ENCODE measurements at regions not wholly inside any gene's neighbourhood (a gene's known extent, or its start where the extent isn't known, plus 50 kb on each side); places are given as distances from the start of the nearest gene placed in this dataset.

DNA sequence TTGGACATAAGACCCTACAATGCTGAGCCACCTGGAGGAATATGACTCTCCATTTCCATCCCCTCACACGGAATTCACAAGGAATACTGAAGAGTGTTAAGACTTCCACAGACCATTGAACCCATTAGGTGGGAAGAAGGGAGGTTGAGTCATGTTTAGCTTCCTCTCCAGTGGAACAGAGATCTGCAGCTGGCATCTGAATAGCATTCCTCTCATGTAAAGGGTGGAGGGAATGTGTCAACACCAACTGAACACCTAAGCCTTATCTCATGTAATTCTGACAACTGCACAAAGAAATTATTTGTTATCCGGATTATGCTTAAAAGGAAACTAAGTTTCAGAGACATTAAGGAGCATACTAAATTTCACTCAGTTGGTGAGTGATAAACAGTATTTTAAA, 705.9 kb downstream of the MAFB start (continued):
- TF ChIP-seq, protein P1, sequence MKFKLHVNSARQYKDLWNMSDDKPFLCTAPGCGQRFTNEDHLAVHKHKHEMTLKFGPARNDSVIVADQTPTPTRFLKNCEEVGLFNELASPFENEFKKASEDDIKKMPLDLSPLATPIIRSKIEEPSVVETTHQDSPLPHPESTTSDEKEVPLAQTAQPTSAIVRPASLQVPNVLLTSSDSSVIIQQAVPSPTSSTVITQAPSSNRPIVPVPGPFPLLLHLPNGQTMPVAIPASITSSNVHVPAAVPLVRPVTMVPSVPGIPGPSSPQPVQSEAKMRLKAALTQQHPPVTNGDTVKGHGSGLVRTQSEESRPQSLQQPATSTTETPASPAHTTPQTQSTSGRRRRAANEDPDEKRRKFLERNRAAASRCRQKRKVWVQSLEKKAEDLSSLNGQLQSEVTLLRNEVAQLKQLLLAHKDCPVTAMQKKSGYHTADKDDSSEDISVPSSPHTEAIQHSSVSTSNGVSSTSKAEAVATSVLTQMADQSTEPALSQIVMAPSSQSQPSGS (IDR thresholded peaks at IDR 0.05; ENCODE audit: low read length) = no peak
- TF ChIP-seq GABPA (IDR thresholded peaks at IDR 0.05; ENCODE audit: borderline replicate concordance, insufficient read depth, low read length) (no peak), CHD2 (IDR thresholded peaks at IDR 0.05; ENCODE audit: low read length) (no peak), EZH2 (IDR thresholded peaks at IDR 0.05; ENCODE audit: low read depth, low read length, severe bottlenecking) (no peak), CBX5 (IDR thresholded peaks at IDR 0.05; ENCODE audit: low read depth, low read length) (no peak), POLR2A (IDR thresholded peaks at IDR 0.05; ENCODE audit: control extremely low read depth in 1 of 2, low read depth in 2 of 2, low read length in 2 of 2) (no peak), TBP (IDR thresholded peaks at IDR 0.05; ENCODE audit: low read depth, low read length) (no peak), PHF8 (conservative IDR thresholded peaks at IDR 0.05; ENCODE audit: low read depth, low read length) (no peak)
- TF ChIP-seq, protein P2, sequence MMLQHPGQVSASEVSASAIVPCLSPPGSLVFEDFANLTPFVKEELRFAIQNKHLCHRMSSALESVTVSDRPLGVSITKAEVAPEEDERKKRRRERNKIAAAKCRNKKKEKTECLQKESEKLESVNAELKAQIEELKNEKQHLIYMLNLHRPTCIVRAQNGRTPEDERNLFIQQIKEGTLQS (IDR thresholded peaks at IDR 0.05; ENCODE audit: insufficient read depth, low read depth, low read length) = no peak
- TF ChIP-seq, protein P3, sequence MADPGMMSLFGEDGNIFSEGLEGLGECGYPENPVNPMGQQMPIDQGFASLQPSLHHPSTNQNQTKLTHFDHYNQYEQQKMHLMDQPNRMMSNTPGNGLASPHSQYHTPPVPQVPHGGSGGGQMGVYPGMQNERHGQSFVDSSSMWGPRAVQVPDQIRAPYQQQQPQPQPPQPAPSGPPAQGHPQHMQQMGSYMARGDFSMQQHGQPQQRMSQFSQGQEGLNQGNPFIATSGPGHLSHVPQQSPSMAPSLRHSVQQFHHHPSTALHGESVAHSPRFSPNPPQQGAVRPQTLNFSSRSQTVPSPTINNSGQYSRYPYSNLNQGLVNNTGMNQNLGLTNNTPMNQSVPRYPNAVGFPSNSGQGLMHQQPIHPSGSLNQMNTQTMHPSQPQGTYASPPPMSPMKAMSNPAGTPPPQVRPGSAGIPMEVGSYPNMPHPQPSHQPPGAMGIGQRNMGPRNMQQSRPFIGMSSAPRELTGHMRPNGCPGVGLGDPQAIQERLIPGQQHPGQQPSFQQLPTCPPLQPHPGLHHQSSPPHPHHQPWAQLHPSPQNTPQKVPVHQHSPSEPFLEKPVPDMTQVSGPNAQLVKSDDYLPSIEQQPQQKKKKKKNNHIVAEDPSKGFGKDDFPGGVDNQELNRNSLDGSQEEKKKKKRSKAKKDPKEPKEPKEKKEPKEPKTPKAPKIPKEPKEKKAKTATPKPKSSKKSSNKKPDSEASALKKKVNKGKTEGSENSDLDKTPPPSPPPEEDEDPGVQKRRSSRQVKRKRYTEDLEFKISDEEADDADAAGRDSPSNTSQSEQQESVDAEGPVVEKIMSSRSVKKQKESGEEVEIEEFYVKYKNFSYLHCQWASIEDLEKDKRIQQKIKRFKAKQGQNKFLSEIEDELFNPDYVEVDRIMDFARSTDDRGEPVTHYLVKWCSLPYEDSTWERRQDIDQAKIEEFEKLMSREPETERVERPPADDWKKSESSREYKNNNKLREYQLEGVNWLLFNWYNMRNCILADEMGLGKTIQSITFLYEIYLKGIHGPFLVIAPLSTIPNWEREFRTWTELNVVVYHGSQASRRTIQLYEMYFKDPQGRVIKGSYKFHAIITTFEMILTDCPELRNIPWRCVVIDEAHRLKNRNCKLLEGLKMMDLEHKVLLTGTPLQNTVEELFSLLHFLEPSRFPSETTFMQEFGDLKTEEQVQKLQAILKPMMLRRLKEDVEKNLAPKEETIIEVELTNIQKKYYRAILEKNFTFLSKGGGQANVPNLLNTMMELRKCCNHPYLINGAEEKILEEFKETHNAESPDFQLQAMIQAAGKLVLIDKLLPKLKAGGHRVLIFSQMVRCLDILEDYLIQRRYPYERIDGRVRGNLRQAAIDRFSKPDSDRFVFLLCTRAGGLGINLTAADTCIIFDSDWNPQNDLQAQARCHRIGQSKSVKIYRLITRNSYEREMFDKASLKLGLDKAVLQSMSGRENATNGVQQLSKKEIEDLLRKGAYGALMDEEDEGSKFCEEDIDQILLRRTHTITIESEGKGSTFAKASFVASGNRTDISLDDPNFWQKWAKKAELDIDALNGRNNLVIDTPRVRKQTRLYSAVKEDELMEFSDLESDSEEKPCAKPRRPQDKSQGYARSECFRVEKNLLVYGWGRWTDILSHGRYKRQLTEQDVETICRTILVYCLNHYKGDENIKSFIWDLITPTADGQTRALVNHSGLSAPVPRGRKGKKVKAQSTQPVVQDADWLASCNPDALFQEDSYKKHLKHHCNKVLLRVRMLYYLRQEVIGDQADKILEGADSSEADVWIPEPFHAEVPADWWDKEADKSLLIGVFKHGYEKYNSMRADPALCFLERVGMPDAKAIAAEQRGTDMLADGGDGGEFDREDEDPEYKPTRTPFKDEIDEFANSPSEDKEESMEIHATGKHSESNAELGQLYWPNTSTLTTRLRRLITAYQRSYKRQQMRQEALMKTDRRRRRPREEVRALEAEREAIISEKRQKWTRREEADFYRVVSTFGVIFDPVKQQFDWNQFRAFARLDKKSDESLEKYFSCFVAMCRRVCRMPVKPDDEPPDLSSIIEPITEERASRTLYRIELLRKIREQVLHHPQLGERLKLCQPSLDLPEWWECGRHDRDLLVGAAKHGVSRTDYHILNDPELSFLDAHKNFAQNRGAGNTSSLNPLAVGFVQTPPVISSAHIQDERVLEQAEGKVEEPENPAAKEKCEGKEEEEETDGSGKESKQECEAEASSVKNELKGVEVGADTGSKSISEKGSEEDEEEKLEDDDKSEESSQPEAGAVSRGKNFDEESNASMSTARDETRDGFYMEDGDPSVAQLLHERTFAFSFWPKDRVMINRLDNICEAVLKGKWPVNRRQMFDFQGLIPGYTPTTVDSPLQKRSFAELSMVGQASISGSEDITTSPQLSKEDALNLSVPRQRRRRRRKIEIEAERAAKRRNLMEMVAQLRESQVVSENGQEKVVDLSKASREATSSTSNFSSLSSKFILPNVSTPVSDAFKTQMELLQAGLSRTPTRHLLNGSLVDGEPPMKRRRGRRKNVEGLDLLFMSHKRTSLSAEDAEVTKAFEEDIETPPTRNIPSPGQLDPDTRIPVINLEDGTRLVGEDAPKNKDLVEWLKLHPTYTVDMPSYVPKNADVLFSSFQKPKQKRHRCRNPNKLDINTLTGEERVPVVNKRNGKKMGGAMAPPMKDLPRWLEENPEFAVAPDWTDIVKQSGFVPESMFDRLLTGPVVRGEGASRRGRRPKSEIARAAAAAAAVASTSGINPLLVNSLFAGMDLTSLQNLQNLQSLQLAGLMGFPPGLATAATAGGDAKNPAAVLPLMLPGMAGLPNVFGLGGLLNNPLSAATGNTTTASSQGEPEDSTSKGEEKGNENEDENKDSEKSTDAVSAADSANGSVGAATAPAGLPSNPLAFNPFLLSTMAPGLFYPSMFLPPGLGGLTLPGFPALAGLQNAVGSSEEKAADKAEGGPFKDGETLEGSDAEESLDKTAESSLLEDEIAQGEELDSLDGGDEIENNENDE (IDR thresholded peaks at IDR 0.05; ENCODE audit: insufficient replicate concordance, low read length) = no peak
